ENCODE measurements at regions not wholly inside any gene's neighbourhood (a gene's known extent, or its start where the extent isn't known, plus 50 kb on each side); places are given as distances from the start of the nearest gene placed in this dataset.
"Not testable (repeated sequence)": the region's sequence is repeated elsewhere in the genome, so short reads cannot be mapped to it uniquely, and the experiment has no call there.

- DNase-seq (ENCODE audit: low read depth in 2 of 2): no peak
Observed at GRCh38 chrX:95218976-95219375, 1465.7 kb upstream of the DIAPH2 start.

- no peak for DNase-seq (ENCODE audit: low read depth in 2 of 2)
Observed at GRCh38 chrX:95248386-95248785, 1436.3 kb upstream of the DIAPH2 start.

- no peak for DNase-seq (ENCODE audit: low read depth in 2 of 2)
Observed at GRCh38 chrX:95290455-95290854, 1394.2 kb upstream of the DIAPH2 start.

GRCh38 chrX:95291561-95291960 lies 1393.1 kb upstream of the DIAPH2 start:
- DNase-seq (ENCODE audit: low read depth in 2 of 2): no peak

DNA sequence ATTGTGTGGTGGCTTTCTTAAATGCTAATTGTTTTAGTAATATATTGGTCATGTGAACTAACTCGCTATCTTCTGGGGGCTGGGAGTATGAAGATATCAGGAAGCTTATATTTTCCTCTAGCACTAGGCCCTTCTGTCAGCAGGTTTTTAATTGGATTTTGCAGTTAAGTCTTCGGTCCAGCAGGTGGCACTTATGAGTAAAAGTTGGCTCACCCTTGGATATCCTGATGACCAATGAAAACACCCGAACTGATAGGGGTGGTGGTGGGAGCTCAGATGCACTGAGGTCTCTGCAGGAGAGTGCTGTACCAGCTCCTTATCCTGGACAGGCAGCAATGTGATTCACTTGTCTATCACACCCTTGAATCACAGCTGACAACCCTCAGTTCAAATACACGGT lies 1365.8 kb upstream of the DIAPH2 start:
- no peak for DNase-seq (ENCODE audit: low read depth in 2 of 2)

GRCh38 chrX:95325185-95325584 lies 1359.5 kb upstream of the DIAPH2 start:
- DNase-seq (ENCODE audit: low read depth in 2 of 2): no peak

GRCh38 chrX:95330292-95330691 lies 1354.3 kb upstream of the DIAPH2 start:
- no peak for DNase-seq (ENCODE audit: low read depth in 2 of 2)

DNA sequence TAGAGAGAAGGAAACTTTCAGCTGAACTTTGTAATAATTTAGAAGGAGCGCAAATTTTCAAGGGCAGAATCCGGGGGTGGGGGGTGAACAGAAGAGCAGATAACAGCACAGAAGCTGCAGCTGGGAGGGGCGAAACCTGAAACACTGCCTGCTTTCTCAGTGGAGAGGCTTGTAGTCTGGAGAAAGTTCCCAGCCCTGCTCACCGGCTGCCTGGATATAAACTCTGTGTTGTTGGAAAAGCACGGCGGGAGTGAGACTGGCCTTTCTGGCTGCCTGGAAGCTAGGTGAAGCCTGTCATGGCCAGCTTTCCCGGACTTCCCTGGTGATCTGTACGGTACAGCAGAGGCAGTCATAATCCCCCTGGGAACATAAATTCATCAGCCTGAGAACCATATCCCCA lies 1352.1 kb upstream of the DIAPH2 start:
- DNase-seq (ENCODE audit: low read depth in 2 of 2): no peak

- no peak for DNase-seq (ENCODE audit: low read depth in 2 of 2)
Observed at GRCh38 chrX:95346856-95347255, 1337.8 kb upstream of the DIAPH2 start.

GRCh38 chrX:95350774-95351488 lies 1333.7 kb upstream of the DIAPH2 start:
- DNase-seq (ENCODE audit: low read depth in 2 of 2): no peak

GRCh38 chrX:95367286-95367685 lies 1317.4 kb upstream of the DIAPH2 start:
- DNase-seq (ENCODE audit: low read depth in 2 of 2): no peak

GRCh38 chrX:95382799-95383198 lies 1301.8 kb upstream of the DIAPH2 start:
- DNase-seq (ENCODE audit: low read depth in 2 of 2): no peak

- DNase-seq (ENCODE audit: low read depth in 2 of 2): no peak
Observed at GRCh38 chrX:95383778-95384177, 1300.9 kb upstream of the DIAPH2 start.

- DNase-seq (ENCODE audit: low read depth in 2 of 2): no peak
Observed at GRCh38 chrX:95427389-95427788, 1257.3 kb upstream of the DIAPH2 start.

- DNase-seq (ENCODE audit: low read depth in 2 of 2): no peak
Observed at GRCh38 chrX:95435198-95435597, 1249.4 kb upstream of the DIAPH2 start.

DNA sequence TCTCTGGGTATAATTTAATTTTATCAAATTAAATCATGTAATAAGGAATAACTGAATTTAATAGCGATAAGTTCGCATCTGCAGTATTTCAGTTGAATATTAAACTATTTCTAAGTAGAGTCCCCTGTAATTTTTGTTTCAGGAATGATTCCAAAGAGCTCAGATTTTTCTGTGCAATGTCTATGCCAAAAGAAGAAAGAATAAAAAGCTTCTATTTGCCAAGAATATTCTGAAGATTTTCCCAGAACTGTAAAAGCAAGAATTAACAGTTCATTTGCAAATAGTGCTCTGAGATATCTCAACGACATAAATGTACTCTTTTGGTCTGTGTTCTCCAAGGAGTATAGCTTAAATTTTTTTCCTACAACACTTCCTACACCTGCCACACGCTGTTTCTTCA lies 1242.8 kb upstream of the DIAPH2 start:
- DNase-seq (ENCODE audit: low read depth in 2 of 2): no peak

GRCh38 chrX:95484781-95485180 lies 1199.9 kb upstream of the DIAPH2 start:
- DNase-seq (ENCODE audit: low read depth in 2 of 2): no peak

DNA sequence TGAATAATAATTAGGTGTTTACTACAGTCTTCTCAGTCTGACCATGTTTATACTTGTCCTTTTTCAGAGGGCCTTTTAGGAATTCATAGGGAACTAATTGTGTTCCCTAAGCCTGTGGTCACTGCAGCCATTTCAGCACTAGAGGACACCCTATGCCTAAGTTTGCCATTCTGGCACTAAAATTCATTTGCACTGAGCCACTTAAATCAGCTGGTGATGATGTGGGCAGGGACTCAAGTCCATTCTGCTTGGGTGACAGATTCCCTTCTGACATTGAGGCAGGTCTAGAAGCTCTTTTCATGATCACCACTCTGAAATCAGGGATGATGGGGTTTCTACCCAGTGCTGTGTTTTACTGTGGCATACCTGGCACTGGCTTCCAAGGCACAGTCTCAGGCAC lies 1178.9 kb upstream of the DIAPH2 start:
- no peak for DNase-seq (ENCODE audit: low read depth in 2 of 2)

DNA sequence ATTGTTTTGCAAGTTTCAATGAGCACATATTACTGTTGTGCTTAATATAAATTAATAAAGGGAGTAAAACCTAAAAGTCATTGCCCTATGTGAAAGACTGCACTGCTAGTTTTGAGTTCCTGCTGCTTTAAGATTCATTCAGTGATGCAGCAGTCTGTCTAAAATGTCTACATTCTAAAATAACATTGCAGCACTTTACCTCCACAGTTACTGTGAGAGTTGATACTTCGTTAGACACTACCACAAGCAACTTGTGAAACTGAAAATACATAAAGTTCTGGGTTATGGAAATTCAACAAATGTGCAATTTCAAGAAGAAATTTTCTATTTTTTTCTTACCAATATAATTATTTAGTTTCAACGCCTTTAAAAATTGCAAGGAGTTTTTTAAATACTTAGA lies 1175.2 kb upstream of the DIAPH2 start:
- no peak for DNase-seq (ENCODE audit: low read depth in 2 of 2)

DNA sequence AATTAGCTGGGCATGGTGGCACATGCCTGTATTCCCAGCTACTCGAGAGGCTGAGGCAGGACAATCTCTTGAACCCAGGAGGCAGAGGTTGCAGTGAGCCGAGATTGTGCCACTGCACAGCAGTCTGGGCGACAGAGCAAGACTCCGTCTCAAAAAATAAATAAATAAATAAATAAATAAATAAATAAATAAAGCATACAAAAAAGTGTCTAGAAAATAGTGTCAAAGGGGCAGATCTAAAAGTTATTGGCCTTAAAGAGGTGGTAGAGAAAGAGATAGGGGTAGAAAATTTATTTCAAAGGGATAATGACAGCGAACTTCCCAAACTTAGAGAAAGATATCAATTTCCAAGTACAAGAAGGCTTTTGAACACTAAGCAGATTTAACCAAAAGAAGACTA lies 1160.6 kb upstream of the DIAPH2 start:
- DNase-seq (ENCODE audit: low read depth in 2 of 2): not testable (repeated sequence)

DNA sequence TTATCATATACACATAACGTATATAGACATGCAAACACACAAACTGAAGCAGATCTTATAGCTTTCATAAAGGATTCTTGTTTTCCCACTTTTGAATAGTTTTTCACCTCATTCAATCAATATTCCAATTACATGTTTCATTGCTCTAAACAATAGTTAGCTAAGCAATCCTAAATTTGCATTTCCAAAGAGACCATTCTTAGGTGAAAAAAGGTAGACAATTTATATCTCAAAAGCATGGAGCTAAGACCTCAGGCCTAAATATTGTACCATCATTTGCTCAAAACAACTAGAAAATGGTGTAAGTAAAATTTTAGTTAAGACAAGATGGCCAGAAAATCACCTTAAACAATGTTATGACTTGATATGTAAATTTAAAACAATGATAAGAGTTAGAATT lies 1148.5 kb upstream of the DIAPH2 start:
- DNase-seq (ENCODE audit: low read depth in 2 of 2): no peak

- DNase-seq (ENCODE audit: low read depth in 2 of 2): no peak
Observed at GRCh38 chrX:95536661-95537060, 1148.0 kb upstream of the DIAPH2 start.

- no peak for DNase-seq (ENCODE audit: low read depth in 2 of 2)
Observed at GRCh38 chrX:95539041-95539440, 1145.6 kb upstream of the DIAPH2 start.

- DNase-seq (ENCODE audit: low read depth in 2 of 2): not testable (repeated sequence)
Observed at GRCh38 chrX:95549552-95549951, 1135.1 kb upstream of the DIAPH2 start.
